ENCODE measurements at regions not wholly inside any gene's neighbourhood (a gene's known extent, or its start where the extent isn't known, plus 50 kb on each side); places are given as distances from the start of the nearest gene placed in this dataset.
"Not testable (repeated sequence)": the region's sequence is repeated elsewhere in the genome, so short reads cannot be mapped to it uniquely, and the experiment has no call there.

DNA sequence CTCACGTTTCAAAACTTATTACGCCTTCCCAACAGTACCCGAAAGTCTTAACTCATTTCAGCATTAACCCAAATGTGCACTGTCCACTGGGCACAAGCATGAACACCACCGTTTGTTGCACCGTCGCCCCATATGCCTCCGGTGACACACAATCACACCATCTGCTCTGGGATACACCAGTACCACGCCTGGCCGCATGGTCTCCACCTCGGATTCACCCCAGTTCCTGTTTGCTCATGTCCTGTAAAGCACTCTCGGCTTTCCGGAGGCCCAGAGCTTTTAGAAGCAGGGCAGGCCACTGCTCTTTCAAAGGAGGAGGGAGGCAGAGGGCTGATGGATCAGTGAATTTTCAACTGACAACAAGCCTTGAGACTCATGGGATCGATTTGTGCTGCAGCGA, 1570.0 kb upstream of the DEFB115 start:
- no peak for DNase-seq

DNA sequence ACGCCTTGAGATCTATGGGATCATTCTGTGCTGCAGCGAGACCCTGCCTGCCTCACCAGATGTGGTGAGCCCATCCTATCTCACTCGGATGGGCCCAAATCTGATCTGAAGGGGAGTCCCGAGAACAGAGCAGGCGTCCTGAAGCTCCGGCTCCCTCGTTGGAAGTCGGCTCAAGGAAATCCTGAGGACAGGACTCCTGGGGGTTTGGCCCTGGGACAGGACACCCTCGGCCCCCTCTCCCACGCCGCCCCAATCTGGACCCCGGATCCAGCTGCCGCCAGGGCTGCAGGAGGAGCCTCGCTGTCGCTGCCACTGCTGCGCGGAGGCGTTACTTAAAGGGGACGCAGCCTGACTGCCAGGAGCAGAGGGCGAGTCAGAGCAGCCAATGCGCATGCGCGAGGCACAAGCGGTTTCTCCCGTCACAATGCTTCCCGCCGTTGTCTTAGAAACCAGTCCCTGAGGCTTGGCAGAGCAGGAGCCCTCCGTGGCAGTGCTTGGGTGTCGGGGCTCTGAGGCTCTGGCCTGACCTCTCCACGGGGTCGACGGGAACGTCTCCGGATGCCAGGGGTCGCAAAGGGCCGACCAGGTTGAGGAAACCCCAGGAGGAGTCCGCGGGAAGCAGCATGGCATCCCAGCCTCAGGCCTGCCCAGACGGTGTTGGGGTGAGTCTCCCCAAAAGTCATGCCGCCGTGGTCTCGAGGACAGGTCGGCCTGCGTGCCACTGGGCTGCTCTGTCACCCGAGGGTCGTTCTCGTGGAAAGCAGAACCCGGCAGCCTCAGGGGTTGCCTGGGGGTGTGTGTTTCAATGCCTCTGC, 1567.8 kb upstream of the DEFB115 start:
- no peak for DNase-seq

DNA sequence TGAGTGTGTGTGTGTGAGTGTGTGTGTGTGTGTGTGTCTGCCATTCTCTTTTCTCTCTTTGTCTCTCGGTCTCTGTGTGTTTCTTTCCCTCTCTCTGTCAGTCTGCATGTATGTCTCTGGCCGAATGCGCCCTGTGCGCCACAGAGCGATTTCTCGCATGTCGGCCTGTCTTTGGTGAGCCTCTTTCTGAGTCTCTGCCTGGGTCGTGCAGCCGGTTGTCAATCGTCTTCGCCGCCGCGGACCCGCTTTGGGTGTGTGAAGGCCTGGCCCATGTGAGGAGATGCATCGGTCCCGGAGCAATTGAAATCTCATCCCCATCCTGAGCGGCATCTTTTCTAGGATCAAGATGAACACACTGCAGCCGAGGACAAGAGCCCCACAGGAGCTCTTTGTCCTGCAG, 1567.2 kb upstream of the DEFB115 start:
- DNase-seq = no peak

DNA sequence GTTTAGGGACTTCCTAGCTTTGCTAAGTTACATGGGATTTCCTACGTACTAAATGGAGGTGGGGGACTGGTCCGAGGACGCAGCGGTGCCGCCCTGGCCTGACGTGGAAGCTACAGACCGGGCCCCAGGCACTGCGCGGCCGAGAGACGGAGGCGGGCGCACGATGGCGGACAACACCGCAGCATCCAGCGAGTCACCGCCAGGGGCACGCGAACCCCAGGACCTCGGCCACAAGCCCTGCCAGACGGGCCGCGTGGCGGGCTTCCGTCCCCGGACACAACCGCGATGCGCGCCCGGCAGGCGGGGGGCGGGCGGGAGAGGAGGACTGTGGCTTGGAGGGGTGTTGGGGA, 1516.9 kb upstream of the DEFB115 start:
- DNase-seq = no peak

DNA sequence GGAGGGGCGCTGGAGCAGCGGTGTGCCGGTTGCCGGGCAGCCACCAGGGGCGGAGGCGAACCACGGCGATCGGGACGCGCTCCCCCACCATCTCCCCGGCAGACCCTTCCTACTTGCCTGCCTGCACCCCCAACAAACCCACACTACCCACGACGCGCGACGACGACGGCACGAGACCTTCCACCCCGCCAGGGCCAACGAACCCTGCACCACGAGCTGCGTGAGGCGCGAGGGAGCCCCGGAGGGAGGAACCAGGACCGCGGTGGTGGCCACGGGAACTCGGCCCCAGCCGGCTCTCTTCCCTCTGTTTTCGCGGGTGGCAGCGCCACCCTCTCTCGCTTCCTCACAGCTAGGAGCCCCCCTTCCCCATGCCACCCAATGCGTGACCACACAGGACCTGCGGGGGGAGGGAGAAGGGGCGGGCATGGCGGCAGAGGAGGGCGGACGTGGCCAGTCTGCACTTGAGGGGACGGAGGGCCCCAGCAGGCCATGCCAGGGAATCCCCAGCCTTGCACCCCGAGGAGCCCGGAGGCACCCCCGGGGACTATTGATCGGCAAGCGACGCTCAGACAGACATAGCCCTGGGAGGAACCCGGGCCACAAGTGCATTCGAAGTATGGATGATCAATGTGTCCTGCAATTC, 1516.4 kb upstream of the DEFB115 start:
- DNase-seq = no peak

DNA sequence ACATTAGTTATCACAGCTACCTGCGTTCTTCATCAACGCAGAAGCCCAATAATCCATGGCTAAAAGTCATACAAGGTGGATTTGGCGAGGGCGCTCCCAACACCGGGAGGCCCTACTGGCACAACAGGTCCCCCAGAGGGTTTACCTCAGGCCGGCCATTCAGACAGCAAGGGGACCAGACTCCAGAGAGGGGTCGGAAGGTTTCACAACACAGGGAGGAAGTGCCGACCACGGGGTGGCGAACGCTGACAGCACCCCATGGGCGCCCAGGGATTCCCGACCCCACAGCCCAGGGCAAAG, 1515.9 kb upstream of the DEFB115 start:
- DNase-seq = no peak

DNA sequence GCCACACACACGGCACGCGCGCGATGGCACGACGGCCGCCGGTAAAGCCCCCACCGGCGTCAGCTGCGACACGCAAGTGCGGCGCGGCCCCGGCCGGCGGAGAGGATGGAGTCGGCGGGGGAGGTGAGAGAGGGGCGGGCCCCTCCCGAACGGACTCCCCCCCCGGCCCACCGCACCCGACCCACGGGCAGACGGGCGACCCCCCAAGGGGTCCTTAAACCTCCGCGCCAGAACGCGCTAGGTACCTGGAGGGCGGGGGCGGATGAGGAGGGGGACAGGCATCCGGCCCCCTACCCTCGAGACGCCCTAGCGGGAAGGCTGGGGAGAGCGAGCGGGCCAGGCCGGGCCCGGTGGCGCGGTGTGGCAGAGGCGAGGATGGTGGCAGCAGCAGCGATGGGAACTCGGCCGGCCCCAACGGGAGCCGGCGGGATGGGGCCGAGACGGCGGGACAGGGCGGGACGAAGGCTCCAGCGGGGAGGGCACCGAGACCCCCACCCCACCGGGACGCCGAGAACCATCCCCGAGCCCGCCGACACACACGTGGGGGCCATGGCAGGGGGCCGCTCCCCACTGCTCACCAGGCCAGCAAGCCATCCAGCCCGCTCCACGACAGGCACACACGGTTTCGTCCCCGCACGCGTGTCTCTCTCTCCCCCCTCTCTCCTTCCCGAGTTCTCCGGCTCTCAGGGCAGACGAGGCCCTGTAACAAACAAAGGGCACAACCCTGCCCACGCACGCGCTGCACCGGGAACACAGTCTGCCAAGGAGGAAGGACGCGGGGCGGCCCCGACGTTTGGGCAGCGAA, 1515.4 kb upstream of the DEFB115 start:
- DNase-seq = no peak

DNA sequence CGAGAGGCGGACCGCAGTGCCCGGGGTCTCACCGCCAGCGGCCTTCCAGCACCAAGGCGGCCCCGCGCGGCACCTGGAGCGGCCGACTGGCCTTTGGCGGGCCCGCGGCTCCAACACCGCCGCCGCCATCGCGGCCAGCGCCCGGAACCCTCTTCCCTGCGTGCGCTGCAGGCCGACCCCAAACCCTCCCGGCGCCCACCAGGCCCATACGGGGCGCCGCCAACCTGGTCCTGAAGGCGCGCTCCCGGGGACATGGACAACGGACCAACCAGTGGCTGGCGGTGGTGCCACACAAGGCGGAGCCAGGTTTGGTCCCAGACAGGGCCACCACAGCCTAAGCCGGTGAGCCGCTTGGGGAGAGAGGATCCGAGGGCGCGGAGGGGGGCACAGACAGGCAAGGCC, 1514.8 kb upstream of the DEFB115 start:
- DNase-seq = no peak

DNA sequence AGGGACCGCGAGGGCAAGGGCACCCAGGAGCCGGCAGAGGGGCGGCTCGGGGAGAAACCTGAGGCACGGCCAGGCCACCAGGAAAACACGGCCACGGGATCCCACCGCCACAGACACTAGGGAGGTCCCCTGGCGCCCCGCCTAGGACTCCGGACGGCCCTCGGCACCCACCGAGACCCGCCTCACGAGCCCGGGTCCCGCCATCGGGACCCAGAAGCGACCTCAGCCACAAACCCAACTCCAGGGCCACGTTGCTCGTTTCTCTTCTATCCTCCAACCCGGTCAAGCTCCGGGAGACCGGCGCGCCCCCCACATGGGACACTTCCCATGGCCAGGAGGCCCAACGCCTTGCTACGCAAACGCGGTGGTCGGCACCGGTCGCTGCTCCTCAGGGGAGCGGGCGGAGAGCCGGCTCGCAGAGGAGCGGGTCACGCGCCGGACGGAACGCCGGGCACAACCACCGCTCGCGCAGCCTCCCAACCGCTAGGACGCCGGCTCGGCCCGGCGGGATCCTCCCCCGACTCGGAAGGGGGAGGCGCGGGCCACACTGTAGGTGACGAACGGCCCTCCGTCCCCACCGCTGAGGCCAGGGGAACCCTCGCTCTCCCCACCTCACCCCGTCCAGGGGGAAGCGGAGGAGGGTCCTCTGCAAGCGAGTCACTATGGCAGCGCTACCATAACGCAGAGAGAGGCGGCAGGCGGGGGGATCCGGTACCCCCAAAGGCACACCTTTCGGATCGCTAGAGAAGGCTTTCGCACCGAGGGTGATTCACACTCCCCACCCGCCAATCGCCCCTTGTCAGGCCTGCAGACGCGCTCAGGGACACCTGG, 1514.1 kb upstream of the DEFB115 start:
- DNase-seq = no peak

DNA sequence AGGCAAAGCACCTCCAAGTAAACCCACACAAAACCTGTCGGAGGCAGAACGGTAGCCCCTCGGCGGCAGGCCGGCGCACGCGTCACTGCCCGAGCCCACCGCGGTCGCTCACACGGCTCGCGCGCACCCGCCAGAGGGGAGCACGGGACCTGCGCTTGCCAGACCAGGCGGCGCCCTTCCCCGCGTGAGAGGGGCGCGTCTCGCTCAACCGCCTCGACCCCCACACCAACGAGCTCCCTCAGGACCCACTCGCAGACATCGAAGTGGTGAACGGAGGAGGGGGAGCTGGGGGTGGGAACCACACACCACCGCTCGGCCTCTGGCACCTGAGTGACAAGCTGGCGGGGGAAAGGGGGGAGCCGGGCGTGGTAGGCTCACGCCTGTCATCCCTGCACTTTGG, 1513.4 kb upstream of the DEFB115 start:
- DNase-seq = no peak

DNA sequence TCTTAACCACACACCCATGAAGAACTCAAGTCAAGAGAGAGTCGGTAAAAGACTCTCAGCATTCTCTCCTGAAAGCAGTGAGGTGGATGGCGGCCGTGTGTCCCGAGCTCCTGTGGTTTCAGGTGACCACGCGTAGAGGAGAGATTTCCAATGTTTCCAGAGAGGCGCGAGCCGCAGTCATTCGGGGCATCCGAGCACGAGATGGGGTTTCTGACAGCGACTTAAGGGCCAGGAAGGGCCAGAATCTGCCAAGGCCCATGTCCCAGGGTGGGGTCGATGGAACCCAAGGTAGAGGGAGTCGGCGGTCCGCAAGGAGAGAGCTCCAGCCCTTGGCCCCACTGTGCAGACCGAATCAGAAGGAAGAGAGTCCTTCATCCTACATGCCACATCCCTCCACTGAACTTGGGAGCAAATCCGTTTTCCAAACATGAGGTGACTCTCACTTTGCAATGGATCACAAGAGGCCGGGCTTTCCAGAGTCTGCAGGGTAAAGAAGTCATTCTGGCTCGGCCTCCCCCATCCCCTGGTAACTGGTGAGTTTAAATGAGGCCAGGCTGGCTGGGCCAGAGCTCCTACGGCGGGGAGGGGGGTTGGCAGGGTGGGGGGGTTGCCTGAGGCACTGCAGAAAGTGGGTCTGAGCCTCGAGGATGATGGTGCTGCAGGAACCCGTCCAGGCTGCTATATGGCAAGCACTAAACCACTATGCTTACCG, 1511.8 kb upstream of the DEFB115 start:
- DNase-seq = not testable (repeated sequence)

DNA sequence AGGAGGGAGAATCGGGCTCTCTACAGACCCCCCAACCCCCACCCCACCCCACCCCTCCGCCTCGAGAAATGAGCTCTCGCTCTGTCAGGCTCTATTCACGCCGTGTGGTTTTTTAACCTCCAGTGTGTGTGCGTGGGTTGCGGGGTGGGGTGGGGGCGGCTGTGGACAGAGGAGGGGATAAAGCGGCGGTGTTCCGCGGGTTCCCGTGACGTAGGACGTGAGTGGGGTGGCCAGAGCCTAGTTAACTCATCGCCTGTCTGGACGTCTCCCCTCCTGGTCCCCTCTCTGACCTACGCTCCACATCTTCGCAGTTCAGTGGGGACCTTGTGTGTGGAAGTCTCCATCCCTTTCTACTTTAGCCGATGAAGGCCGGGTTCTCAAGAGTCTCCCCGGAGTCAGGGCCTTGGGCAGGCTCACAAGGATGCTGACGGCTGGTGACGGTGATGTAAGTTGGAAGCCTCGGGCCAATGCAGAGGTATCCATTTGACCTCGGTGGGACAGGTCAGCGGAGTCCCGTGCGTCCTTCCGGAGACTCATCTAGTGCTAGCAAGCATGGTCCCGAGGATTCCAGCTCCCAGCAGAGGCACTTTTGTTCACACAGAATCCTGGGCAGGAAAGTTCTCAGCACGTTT, 1507.1 kb upstream of the DEFB115 start:
- DNase-seq = no peak

DNA sequence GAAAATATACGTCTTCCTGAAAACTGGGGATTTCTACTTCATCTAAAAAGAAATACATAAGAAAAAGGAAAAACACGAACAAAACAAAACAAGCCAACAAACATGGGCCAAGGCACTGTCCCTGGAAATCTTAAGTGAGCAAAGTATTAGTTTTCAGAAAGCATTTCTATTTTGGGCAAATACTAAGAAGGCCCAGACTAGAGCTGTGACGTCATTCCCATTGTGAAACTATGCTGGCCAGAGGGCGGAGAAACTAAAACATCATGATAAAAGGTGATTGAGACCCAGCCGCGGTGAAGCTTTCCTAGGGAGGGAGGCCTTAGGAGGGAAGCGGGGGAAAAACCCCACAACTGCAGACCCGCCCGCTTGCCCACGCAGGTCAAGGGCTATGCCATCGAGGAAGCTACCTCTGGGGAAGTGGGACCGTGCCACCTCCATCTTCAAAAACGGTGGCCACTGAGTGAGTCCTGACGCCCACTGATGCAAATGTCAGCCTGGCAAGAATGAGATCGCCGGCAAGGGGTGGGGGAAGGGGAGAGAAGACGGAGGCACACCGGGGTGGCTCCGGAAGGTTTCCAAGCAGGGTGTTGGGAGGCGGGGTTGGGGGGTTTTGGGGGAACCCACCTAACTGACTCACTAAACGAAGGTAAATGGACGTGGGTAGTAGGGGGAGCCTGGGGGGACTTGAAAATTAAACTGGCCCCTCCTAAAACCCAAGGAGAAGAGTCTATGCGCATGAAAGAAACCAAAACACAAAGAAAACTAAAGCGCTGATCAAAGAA, 1504.6 kb upstream of the DEFB115 start:
- DNase-seq = not testable (repeated sequence)

DNA sequence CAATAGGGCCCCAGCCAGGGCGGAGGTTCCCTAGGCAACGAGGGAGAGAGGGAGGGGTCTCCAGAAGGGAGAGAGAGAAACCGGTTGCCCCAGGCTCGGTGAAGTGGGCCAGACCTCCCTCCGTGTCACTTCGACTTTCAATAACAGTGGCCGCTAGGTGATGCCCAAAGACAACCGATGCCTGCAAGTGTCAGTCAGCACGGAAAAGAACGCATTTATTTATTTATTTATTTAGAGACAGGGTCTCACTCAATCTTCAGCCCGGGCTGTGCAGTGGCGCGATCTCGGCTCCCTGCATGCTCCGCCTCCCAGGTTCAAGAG, 1504.1 kb upstream of the DEFB115 start:
- DNase-seq = not testable (repeated sequence)

DNA sequence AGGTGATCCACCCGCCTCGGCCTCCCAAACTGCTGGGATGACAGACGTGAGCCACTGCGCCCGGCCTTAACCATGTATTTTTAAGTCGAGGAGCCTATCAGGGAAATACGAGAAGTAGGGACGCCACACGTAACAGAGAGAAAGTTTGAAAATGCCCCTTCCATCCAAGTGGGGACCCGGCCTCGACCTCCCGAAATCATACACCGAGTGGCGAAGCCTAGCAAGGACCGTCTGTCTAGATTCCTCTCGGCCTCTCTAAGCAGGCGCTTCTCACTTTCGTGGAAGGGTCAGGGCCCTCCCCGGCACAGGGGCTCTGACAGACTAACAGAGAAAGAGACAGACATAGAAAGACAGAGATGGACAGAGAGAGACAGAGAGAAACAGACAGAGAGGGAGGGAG, 1503.6 kb upstream of the DEFB115 start:
- not testable (repeated sequence) for DNase-seq

DNA sequence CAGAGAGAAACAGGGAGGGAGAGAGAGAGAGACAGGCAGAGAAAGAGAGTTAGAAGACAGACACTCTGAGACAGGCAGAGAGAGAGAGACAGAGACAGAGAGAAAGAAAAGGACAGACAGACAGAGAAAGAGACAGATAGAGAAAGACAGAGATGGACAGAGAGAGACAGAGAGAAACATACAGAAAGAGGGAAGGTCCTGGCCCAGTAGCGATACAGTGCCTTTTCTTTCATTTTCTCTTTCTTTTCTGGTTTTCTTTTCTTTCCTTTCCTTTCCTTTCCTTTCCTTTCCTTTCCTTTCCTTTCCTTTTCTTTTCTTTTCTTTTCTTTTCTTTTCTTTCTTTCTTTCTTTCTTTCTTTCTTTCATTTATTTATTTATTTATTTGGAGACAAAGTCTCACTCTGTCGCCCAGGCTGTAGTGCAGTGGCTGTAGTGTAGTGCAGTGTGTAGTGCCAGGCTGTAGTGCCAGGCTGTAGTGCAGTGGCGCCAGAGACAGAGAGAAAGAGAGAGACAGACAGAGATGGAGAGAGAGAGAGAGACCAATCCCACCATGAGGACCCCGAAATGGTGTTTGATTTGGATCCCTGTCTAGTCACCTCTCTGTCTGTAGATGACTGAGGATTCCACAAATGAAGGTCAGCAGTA, 1501.5 kb upstream of the DEFB115 start:
- not testable (repeated sequence) for DNase-seq

DNA sequence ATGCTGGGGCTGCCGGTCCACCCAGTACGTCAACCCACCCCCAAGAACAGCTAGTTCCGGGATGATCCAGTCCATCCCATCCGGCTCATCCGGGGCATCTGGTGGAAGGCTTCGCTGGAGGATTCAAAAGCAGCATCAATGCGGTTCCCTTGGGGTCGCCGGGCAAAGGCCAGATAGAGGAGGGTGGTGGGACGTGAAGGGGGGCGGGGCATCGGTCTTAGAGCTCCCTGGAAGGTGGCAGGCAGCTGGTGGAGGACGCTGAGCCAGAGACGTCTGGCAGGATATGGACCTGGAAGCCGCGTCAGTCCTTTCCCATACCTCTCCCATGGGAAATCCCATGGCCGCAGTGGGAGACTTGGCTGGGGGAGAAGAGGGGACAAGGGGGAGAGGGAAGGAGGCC, 1500.8 kb upstream of the DEFB115 start:
- DNase-seq = no peak

DNA sequence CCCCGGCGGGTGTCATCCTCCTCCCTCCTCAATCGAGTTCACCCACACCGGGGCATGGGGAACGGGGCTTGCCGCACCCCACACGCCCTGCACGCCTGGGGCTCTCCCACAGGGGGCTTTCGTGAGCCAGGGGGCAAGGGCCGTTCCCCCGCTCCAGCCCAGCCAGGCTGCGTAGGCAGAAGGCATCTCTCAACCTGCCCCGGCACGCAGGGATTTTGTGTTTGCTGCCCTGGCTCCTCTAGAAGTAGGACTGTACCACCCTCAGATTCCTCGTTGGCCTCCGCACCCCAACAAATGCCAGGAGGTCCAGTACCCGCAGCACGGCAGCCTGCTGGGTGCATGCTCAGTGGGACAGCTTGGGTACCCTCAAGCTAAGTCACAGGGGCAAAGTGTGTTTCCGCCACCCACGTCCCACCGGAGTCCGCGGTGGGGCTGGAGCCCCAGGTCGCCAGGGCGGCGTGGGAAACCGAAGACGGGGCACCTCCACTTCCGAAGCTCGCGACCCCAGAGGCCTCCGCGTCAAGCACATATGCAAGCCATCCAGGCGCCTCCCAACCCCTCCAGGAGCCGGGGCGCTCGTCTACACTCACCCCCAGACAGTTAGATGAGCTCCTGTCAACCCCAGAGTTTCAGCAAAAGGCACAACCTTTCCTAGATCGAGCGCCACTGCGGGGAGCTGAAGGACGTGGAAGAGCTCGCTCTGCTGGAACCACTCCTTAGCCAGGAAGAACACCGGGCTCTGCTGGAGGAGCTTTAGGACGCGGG, 1495.7 kb upstream of the DEFB115 start:
- DNase-seq = not testable (repeated sequence)

DNA sequence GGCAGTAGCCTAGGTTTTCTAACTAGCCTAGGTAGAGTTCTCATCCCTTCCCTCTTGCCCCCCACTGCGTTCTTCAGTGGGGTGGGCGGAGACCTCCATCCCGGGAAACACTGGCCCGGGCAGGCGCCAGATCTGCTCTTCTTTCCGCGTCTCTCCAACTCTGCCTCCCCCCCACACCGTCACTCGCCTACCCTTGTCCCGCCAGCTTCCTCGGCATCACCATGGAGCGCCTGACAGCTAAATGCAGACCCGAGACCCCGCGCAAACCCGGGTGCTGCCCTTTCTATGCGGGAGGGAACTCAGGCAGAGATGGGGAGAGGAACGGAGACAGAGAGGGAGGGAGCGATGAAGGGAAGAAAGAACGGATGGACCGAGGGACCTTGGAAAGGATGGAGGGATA, 1494.8 kb upstream of the DEFB115 start:
- no peak for DNase-seq

Measured in NCI-H1048 (cell line).